HG03342 (cell line): ENCODE measurements at regions not wholly inside any gene's neighbourhood (a gene's known extent, or its start where the extent isn't known, plus 50 kb on each side); places are given as distances from the start of the nearest gene placed in this dataset.

ENCODE experiments used
- ATAC-seq: cut with Tn5 transposase; IDR thresholded peaks from one replicate; pipeline ENCODE4 v1.9.1; 2021; ENCODE audit warnings: mild to moderate bottlenecking, moderate library complexity; ENCODE audit not compliant: unreplicated experiment

DNA sequence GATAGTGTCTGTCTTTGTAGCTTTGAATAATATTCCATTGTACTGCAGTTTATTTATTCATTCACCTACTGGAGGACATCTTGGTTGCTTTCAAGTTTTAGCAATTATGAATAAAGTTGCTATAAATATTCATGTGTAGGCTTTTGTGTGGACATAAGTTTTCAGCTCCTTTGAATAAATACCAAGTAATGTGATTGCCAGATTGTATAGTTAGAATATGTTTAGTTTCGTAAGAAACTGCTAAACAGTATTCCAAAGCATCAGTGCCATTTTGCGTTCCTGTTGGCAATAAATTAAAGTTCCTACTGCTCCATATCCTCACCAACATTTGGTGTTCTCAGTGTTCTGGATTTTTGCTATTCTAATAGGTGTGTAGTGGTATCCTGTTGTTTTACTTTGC is 311.7 kb upstream of the FMN2 start:
- ATAC-seq = no peak

DNA sequence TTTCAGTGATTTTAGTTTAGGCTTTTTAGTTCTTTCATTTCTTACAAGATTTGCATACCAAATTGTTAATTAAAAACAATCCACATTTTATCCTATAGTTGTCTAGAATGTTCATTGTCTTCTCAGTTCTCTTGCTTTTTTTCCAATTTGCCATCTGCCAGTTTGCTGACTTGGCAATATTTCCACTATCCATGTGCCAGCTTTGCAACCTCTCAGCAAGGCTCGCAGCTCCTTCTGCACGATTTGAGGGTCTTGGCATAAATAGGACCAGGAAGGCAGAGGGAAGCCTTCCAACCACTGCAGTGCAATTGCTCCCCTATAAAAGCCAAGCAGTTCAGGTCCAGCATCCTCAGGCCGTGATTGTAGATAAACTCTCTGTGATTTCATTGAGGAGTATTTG is 306.8 kb upstream of the FMN2 start:
- ATAC-seq = no peak

DNA sequence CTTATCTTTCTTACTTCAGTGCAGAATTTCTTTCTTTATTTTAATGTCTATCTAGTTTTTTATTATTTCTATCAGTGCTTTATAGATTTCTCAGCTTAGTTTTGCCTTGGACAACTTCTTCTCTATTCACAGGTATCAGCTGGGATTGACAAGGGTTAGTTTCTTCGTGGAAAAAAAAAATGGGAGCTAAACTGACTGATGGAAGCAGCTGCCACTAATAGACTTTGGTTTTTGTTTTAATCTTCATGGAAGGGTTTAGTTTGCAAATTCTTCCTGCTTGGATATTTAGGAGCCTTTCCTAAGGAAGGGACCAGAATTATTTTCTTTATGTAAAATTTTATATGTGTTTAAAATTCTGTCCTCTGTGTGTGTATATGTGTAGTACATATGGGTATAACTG is 306.1 kb upstream of the FMN2 start:
- ATAC-seq = no peak

DNA sequence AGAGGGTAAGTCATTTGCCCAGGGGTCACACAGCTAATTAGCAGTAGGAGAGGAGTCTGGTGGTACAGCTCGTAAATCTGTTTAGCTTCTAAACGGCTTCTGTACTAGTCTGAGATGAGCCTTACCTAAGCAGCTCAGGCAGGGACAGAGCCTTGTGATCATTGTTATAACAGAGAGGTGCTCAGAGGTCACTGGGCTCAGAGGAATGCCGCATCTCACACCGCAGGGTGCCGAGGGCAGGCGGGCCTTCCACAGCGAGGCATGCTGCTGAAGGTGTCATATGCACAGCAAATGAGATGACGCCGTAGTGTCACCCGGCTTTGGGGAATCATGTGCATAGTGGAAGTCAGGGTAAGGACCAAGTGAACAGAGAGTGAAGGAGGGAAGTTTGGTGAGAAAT is 305.2 kb upstream of the FMN2 start:
- ATAC-seq = no peak

DNA sequence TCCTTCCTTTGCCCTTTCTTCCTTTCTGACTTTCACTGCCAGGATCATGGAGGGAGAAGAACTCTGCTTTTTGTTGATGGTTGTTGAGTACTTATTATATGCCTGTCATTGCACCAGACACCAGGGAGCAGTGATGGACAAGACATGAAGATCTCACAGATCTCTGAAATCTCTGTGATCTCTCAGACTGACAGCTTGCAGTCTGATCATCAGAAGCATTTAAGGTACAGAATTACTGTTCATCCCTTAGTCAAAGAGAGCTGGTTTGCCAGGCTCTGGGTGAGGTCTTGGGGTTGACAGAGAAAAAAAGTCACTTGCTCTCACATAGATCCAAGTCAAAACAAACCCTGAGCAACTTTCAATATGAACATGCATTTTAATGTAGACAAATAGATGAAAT is 299.5 kb upstream of the FMN2 start:
- no peak for ATAC-seq

DNA sequence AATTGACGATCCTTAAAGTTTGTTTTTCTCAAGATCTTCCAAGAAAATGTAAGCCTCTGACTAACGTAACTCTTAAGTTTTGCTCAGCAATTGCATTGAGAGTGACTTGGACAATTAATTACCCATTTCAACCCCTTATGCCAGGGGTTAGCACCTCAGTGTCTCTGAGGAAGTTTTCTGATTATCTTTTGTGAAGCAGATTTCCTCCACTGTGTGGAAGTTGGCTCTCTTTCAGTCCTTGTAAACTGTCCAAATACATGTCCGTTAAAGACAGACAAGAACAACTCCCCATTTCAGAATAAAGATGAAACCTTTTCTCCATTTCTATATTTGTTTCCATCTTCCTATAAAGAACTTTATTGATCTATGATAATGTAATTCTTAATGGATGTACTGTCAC is 296.4 kb upstream of the FMN2 start:
- no peak for ATAC-seq

DNA sequence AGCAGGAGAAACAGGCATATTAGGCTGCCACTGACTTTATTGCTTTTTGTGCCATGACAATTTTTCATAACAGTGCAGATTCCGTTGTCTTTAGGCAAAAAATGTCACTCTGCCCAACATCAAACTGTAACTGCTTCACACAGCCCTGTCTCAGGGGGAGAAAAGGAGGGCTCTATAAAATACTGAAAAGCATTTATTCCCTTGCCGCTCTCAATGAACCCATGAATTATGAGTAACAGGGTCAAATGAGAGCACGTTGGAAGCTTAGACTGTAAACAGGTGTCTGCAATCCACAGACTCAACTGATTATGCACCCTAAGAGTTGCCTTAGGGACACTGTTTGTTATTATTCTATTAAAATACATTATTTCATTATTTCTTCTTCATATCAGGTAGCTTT is 292.1 kb upstream of the FMN2 start:
- no peak for ATAC-seq

DNA sequence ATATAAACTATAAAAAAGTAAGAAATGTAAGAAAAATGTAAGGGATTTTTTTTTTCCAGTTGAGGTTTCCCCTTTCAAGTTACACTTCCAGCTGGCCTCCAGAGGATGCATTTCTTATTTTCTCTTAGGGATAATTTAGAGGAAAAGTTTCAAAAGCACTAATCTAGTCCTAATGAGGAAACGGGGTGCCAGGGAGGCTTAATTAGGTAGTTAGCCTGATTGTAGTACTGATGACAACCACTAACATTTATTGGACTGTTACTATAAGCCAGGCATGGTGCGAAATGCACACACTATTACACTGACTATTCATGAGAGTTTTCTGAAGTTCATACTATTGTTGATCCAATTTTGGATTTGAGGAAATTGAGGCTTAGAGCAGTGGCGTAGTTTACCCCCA is 290.8 kb upstream of the FMN2 start:
- no peak for ATAC-seq

DNA sequence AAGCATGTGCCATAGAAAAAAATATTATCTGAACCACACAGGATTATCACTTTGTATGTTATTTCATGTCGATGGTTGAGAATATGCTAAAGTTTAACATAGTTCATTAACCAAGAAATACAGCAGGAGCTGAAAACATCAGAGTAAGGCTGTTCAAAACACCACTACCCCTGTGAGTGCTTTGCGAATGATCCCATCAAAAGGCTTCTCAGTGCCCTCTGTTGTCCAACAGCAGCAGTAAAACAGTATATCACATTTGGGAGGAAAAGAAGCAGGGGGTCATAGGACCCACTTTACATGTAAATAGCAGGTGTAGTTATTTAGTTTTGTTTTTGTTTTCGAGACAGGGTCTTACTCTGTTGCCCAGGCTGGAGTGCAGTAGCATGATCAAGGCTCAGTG is 289.4 kb upstream of the FMN2 start:
- no peak for ATAC-seq

DNA sequence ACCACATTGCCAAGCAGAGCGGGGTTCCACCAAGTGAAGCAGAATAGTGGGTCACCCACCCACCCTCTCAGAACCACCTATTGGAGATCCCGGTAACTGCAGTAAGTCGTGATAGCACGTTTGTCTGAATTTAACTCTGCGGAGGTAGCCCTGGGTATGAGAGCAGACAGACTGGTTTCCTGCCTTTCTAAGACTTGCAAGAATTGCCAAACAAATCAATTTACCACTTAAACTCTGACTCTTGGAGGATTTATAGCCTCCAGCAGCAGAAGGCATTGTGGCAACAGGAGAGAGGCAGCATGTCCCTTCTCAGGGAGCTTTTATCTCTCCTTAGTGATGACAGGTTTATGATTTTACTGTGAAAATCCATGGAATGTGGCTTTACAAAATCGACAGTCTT is 287.9 kb upstream of the FMN2 start:
- ATAC-seq = no peak

DNA sequence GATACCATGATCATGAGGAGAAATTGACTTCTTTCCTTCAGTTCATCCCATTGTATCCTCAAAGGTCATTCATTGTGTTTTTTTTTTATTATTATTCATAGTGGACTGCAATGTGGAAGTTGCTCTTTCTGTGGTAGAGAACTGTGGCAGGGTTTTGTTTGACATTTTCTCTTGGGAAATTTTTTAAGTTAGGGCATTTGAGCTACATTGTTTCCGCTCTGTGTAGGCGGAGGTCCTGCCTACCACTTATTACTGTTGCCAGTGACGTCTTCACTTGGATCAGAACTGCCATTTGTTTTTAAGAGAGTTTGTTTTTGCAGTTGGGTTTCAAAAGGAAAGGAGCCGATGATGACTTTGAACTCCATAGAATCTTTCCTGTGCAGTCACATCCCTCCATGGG is 287.4 kb upstream of the FMN2 start:
- no peak for ATAC-seq

DNA sequence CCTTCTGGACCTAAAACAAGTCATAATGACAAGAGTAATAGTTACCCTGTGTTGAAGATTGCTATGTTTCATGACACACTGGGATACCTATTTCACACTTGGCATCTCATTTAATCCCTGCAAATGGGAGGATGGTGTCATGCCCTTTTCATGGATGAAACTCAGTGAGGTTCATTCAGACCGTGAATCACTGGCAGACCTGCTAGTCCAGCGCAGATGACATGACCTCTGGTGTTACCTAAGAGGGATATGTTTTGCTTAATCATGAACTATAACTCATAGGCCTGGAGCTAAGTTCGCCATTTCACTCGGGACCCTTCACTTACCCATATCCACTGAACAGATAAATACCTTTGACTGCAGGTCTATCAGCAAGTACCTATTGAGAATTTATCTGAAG is 286.6 kb upstream of the FMN2 start:
- no peak for ATAC-seq

DNA sequence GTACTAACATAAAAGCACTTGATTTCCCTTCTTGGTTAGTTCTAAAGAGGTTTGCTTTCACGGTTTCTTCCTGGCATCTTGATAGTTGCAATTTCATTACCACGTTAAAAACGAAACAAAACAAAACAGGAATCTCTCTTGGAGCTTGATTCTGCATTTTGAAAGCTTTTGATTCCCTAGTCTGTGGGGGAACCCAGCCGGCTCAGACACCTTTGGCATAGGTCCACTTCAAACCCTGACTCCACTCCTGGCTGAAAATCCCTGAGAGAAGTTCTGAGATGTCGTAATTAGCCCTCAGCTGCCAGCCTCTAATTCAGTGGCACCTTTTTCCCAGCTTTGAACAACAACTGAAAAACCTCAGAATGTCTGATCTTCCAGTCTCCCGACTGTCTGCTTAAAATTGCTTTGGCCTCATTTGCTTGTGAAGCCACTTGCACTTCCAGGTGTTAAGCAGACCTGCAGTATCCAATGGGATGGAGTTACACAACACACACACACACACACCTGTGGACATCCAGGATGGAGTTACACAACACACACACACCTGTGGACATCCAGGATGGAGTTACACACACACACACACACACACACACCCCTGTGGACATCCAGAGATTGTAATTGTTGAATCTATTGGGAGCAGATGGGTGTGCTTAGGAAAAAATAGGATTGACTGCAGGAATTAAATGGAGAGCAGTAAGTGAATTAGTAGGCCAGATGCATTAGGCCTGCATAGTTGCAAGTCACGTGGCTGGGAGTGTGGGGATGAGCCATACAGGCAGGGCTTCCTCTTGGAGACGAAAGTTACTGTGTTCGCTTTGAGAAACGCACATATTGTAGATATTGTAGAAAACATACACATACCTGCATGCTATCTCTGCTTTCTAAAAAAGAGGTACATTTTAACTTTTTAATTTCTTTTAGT is 285.6 kb upstream of the FMN2 start:
- no peak for ATAC-seq

DNA sequence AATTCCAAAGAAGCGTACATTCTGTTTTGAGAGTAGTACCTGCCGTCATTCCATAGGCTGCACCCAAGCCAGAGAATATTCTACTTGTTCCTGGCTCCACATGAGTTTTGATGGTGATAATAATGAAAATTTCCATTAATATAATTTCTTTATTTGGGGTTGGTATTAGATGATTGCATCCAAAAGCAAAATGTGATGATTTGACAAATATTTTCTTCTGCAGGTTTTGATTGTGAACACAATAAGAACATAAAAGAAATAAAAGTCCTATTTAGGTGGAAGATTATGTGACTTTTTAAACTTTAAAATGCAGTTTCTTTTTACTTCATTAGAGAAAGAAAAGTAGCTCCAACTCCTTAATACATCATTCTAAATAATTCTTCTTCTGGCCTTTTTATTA is 284.8 kb upstream of the FMN2 start:
- no peak for ATAC-seq

DNA sequence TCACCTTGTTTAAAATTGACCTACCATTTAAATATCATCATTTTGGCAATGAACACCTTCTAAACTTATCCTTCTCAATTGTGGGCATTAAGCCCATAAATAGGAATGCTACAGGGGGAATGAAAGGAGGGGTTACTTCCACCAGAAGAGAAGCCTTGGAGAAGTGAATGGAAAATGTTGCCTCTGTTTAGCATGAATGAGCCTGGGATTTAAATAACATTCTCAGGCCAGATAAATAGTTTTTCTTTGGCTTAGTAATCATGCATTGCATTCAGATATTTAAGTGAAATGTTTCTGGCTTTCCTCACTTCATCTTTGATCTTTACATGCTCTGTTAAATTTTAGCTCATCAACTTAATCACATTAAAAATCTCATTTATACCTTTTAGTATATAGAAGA is 284.3 kb upstream of the FMN2 start:
- ATAC-seq = no peak

DNA sequence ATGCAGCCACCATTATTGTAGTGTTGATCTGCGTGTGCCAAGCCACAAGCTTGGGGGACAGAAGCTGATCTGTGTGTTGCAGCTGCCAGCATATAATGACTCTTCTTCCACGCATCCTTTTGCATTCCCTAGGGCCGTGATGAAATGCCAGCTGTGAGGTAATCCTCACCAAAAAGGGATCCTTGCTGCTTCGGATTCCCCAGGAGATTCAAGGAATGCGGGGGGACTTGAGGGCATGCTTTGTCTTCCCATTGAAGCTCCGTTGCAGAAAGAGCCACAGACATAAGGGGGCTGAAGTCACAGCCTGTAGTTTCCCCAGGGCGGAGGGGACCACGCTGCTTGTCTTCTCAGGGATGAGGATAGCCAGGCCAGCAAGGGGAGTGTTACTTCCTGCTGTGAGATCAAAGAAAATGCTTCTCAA is 281.6 kb upstream of the FMN2 start:
- ATAC-seq = no peak

DNA sequence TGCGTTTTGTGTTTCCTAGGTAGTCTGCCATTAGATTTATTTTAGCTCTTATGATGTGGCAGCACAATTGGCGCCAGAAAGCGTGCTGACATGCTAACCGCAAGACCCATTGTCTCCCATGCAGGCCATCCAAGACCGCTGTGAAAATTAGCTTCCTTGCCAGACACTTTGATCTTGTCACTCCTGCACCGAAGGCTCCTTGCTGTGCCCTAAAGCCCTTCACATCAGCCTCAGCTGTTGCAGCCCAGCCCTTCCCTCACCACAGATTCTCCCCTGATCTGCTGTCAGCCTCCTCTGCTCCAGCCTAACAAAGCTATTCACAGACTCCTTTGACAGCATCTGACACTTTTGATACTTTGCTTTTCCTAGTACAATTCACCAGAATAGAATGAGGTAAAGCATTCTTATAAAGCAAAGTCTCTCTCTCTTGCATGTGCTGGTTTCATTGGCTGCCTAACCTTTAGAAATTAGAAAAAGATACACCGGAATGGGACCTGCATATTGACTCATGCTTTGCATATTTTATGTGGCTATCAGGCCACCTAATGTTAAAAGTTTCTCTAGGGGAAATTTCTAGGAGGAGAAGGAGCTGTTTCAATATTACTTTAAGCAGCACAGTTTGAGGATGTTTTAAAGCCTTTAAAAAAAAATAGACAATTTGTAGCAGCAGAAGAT is 280.3 kb upstream of the FMN2 start:
- no peak for ATAC-seq

DNA sequence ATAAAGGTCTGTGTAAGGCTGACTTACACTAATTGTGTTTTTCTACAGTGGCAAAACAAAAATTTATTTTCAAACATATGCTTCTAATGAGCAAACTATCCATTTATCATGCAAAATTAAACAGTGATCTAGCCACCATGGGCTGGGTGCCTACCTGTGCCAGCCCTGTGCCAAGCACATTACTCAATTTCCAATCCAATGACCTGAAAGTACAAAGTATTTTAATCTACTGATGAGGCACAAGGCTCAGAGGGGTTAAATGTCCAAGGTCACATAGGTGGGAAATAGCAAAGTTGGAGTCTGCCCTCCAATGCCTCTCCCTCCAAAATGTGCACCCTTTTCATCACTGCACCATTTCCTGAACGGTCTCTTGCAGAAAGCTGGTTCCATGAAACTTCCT is 279.1 kb upstream of the FMN2 start:
- no peak for ATAC-seq

DNA sequence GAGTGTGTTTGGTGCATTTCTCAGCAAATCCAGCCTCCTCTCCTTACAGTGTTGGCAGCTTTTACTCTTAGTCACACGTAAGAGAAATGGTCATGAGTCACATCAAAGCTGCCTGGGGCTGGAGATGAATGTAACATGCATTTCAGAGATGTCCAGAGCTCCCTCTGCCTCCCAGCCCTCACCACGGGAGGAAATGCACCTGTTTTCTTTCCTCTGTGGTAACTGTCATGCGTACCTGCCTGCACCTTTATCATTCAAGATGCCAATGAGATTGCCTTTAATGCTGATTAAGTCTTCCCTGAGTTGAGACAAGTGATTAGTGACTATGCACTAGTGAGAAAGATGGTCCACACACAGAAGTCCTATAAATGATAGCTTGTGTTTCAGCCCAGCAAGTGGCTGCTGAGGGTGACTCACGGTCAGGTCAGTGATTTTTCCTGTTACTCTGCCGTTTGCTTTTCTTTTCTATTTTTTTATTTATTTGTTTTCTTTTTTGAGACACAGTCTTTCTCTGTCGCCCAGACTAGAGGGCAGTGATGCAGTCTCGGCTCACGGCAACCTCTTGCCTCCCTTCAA is 277.3 kb upstream of the FMN2 start:
- ATAC-seq = no peak

DNA sequence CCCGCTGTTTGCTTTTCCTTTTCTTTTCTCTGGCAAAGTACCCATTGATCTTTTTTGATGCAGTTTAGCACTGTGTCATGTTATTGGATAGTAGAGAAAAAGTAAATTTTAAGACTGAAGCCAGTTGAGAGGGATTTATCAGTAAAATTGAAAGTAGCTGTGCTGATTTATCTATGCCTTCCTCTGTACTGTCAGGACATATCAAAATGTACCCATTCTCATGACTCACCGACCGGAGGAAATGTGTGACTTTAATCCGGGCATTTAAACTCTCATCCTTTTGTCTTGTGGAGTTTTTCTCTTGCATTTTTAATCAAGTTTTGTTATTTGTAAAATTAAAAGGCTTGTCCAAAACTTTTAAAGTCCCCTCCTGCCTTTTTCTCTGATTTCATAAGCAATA is 276.6 kb upstream of the FMN2 start:
- no peak for ATAC-seq

DNA sequence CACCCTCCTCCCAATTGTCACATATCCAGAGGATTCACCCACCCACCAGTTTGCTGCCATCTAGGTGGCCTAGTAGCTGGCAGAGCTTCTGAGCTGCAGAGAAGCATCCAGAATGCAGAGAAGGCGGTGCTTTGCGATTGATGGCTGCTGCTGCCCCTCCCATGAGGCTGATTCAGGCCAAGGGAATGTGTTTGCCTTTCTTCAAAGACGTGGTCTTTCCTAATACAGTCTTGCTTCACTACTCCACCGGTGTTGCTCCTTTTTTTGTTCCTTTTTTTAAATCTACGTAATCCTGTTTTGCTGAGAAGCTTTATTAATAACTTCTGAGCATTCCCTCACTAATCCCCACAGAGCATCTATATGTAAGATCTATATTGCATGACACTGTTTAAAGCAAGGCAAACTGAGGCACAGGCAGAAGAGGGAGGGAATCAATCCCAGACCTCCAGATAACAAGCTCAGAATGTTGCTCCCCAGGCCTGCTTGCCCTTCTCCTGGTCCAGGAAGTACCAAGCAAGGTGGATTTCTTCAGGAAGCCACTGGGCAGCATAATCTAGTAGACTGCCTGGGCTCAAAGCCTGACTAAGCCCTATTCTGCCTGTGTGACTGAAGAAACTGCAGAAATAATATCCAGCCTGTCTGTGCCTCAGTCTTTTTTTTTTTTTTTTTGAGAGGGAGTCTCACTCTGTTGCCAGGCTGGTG is 275.5 kb upstream of the FMN2 start:
- no peak for ATAC-seq

DNA sequence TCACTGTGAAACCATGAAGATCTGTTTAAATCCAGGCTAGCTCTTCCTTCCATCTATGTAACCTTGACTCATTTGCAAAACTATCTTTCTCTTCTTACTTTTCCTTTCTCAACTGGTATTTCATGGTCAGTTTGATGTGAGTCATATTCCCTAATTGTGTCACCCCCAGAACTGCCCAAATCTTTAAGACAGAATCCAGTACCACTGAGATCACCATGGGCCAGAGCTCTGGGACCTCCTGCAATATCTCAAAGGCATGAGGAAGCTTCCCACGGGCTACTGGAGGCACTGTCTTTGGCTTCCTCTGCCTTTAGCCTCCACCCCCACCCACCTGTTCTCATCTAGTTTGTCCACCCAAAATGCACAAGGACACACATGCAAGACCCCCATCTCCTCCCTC is 274.4 kb upstream of the FMN2 start:
- ATAC-seq = no peak
